OCI-LY7 (cell line): ENCODE measurements at regions not wholly inside any gene's neighbourhood (a gene's known extent, or its start where the extent isn't known, plus 50 kb on each side); places are given as distances from the start of the nearest gene placed in this dataset.

Experiments used
- CTCF ChIP-seq: fragments of 200-600 bp; sonication (generic); conservative IDR thresholded peaks from 2 replicates; pipeline ENCODE4 v1.5.1; 2014; ENCODE audit warnings: mild to moderate bottlenecking, antibody characterized with exemption, low read length, moderate library complexity, mixed read lengths
- EZH2phosphoT487 ChIP-seq: fragments of 200-600 bp; sonication (generic); IDR thresholded peaks from 2 replicates; pipeline ENCODE4 v1.6.1; 2018; ENCODE audit warnings: low read depth, borderline replicate concordance, mild to moderate bottlenecking, mixed run types, antibody characterized with exemption, low read length, moderate library complexity, mixed read lengths

GRCh38 chr7:36788825-36789470 lies 64.7 kb upstream of the AOAH start:
- TF ChIP-seq CTCF: no peak
- TF ChIP-seq EZH2phosphoT487: no peak
